DOHH2 (cell line): ENCODE measurements at regions not wholly inside any gene's neighbourhood (a gene's known extent, or its start where the extent isn't known, plus 50 kb on each side); places are given as distances from the start of the nearest gene placed in this dataset.

Experiments
- H3F3A ChIP-seq: fragments of 200-600 bp; sonication (generic), shearing (Covaris generic); 2 replicates; pipeline ENCODE4 v1.6.0; 2016; ENCODE audit warnings: antibody characterized with exemption, mild to moderate bottlenecking; ENCODE audit not compliant: control insufficient read depth, insufficient read depth
- H3K27ac ChIP-seq: fragments of 200-600 bp; sonication (generic); 2 replicates; pipeline ENCODE4 v1.5.1; 2014; ENCODE audit warnings: low read depth, mild to moderate bottlenecking, low read length, moderate library complexity
- H3K27me3 ChIP-seq: fragments of 200-600 bp; sonication (generic); 2 replicates; pipeline ENCODE4 v1.6.1; 2014; ENCODE audit warnings: mild to moderate bottlenecking, low read length, mixed read lengths; ENCODE audit not compliant: control insufficient read depth
- H3K36me3 ChIP-seq: fragments of 200-600 bp; sonication (generic); 2 replicates; pipeline ENCODE4 v1.6.1; 2014; ENCODE audit warnings: mild to moderate bottlenecking, low read length, moderate library complexity, mixed read lengths; ENCODE audit not compliant: control insufficient read depth
- H3K4me1 ChIP-seq: fragments of 200-600 bp; sonication (generic); 2 replicates; pipeline ENCODE4 v1.6.1; 2014; ENCODE audit warnings: mild to moderate bottlenecking, low read length, mixed read lengths; ENCODE audit not compliant: control insufficient read depth
- H3K4me2 ChIP-seq: fragments of 200-600 bp; sonication (generic); 2 replicates; pipeline ENCODE4 v1.6.0; 2014; ENCODE audit warnings: mild to moderate bottlenecking, low read length, moderate library complexity
- H3K4me3 ChIP-seq: fragments of 200-600 bp; sonication (generic); 2 replicates; pipeline ENCODE4 v1.5.1; 2014; ENCODE audit warnings: mild to moderate bottlenecking, low read length, mixed read lengths
- H3K79me2 ChIP-seq: fragments of 200-600 bp; sonication (generic); 2 replicates; pipeline ENCODE4 v1.6.1; 2014; ENCODE audit warnings: mild to moderate bottlenecking, low read length, mixed read lengths; ENCODE audit not compliant: control insufficient read depth
- H3K9me2 ChIP-seq: fragments of 200-600 bp; sonication (generic); replicated peaks from 2 replicates; pipeline ENCODE4 v1.6.1; 2014; ENCODE audit warnings: mild to moderate bottlenecking, low read length, mixed read lengths; ENCODE audit not compliant: control insufficient read depth
- H3K9me3 ChIP-seq: fragments of 200-600 bp; sonication (generic); 2 replicates; pipeline ENCODE4 v1.6.1; 2014; ENCODE audit warnings: antibody characterized with exemption, low read length, mixed read lengths; ENCODE audit not compliant: control insufficient read depth, insufficient read depth
- H4K20me1 ChIP-seq: fragments of 200-600 bp; sonication (generic); 2 replicates; pipeline ENCODE4 v1.6.0; 2014; ENCODE audit warnings: low read depth, mild to moderate bottlenecking, antibody characterized with exemption, low read length, moderate library complexity; ENCODE audit not compliant: control insufficient read depth, insufficient read depth
- EZH2phosphoT487 ChIP-seq: fragments of 200-600 bp; sonication (generic); IDR thresholded peaks from 2 replicates; pipeline ENCODE4 v1.6.1; 2017; ENCODE audit warnings: borderline replicate concordance, mild to moderate bottlenecking, antibody characterized with exemption, low read length, moderate library complexity, mixed read lengths
- TF ChIP-seq, protein P1 (sequence below): fragments of 200-600 bp; sonication (generic); IDR thresholded peaks from one replicate; pipeline ENCODE4 v1.5.1; 2014; ENCODE audit warnings: antibody characterized with exemption, mild to moderate bottlenecking, low read depth, low read length; ENCODE audit not compliant: poor library complexity, severe bottlenecking

DNA sequence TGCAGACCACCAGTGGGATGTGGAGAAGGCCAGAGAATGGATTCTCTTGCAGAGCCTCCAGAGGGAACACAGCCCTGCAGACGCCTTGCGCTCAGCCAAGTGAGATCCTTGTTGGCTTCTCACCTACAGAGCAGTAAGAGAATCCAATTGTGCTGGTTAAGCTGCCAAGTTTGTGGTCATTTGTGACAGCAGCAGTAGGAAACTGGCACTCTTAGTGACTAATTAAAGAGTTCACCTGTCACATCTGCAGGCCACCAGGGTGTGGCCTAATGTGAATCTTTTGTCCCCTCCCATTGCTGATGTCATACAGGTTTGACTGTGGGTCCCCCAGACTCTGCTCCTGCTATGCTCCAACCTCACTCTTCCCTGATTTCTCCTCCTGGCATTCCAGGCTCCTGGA lies 235.9 kb downstream of the TFCP2L1 start:
- Histone ChIP-seq H3K36me3 (no peaks in the 10 kb centered on the region), H3K4me2 (no peak overlapping the region), H3K79me2 (no peaks in the 10 kb centered on the region), H3K27me3 (0 out of 2 replicates have a peak, but pooled peaks cover 2% of the 10 kb centered on the region), H3K4me3 (no peak overlapping the region), H3K9me2 (no peaks in the 10 kb centered on the region), H3K4me1 (no peaks in the 10 kb centered on the region), H3F3A (no peaks in the 10 kb centered on the region), H4K20me1 (no peaks in the 10 kb centered on the region), H3K27ac (no peak overlapping the region), H3K9me3 (no peaks in the 10 kb centered on the region)
- TF ChIP-seq, protein P1, sequence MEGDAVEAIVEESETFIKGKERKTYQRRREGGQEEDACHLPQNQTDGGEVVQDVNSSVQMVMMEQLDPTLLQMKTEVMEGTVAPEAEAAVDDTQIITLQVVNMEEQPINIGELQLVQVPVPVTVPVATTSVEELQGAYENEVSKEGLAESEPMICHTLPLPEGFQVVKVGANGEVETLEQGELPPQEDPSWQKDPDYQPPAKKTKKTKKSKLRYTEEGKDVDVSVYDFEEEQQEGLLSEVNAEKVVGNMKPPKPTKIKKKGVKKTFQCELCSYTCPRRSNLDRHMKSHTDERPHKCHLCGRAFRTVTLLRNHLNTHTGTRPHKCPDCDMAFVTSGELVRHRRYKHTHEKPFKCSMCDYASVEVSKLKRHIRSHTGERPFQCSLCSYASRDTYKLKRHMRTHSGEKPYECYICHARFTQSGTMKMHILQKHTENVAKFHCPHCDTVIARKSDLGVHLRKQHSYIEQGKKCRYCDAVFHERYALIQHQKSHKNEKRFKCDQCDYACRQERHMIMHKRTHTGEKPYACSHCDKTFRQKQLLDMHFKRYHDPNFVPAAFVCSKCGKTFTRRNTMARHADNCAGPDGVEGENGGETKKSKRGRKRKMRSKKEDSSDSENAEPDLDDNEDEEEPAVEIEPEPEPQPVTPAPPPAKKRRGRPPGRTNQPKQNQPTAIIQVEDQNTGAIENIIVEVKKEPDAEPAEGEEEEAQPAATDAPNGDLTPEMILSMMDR = no peak
- TF ChIP-seq EZH2phosphoT487 = no peak

DNA sequence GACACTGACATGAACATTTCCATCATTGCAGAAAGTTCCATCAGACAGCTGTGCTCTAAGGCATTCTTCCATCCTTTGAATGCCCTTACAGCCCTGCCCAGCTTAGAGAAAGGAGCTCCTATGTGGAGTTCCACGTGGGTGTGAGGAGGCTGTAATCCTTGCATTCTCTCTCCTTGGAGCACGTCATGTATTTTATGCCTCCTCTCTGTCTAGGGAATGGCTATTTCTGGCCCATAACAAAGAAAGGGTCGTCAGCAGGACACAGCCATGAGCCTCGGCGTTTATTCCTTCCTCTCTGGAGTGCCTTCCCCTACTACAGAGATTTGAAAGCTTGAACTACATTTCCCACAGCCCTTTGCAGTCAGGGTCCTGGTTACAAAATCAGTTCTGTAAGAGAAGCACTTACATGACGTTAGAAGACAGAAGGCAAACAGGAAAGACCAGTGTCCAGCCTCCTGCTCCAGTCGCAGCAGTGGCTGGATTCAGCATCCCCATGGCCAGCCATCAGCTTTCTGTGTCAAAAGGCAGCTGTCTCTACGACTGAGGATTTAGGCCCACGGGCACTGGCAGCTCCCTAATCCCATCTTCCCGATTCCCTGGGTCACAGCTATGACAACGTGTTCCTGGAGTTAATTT lies 234.9 kb downstream of the TFCP2L1 start:
- no peaks in the 10 kb centered on the region for H3K9me2 ChIP-seq
- H3K79me2 ChIP-seq = no peaks in the 10 kb centered on the region
- no peaks in the 10 kb centered on the region for H3K9me3 ChIP-seq
- no peaks in the 10 kb centered on the region for H3F3A ChIP-seq
- H3K4me3 ChIP-seq = no peak overlapping the region
- no peak for TF ChIP-seq EZH2phosphoT487
- TF ChIP-seq, protein P1 = no peak
- no peak overlapping the region for H3K4me2 ChIP-seq
- H3K36me3 ChIP-seq = no peaks in the 10 kb centered on the region
- H3K4me1 ChIP-seq = no peaks in the 10 kb centered on the region
- no peak overlapping the region for H3K27ac ChIP-seq
- H4K20me1 ChIP-seq = no peaks in the 10 kb centered on the region
- H3K27me3 ChIP-seq = 0 out of 2 replicates have a peak, but pooled peaks cover 2% of the 10 kb centered on the region

DNA sequence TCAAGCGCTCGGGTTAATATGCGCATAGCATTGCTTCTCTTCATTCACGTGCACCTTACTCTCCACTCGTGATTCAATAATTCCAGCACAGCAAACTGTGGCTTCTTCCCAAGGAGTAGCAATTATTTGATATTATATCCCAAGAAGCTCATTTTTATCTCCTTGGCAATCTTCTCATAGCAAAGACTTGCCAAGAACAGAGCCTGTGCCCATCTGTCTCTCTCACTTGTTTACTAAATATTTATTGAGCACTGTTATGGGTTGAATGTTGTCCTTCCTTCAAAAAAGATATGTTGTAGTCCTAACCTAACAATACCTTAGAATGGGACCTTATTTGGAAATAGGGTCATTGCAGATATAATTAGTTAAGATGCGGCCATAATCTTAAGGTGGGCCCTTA lies 233.7 kb downstream of the TFCP2L1 start:
- TF ChIP-seq, protein P1 = no peak
- TF ChIP-seq EZH2phosphoT487 = no peak
- no peak overlapping the region for H3K27ac ChIP-seq
- H3K9me3 ChIP-seq = no peaks in the 10 kb centered on the region
- no peaks in the 10 kb centered on the region for H4K20me1 ChIP-seq
- H3K4me2 ChIP-seq = no peak overlapping the region
- H3K36me3 ChIP-seq = no peaks in the 10 kb centered on the region
- 0 out of 2 replicates have a peak, but pooled peaks cover 2% of the 10 kb centered on the region for H3K27me3 ChIP-seq
- no peaks in the 10 kb centered on the region for H3K4me1 ChIP-seq
- H3F3A ChIP-seq = no peaks in the 10 kb centered on the region
- H3K9me2 ChIP-seq = no peaks in the 10 kb centered on the region
- no peaks in the 10 kb centered on the region for H3K79me2 ChIP-seq
- no peak overlapping the region for H3K4me3 ChIP-seq
